Stomach smooth muscle (tissue), 2 donors: ENCODE measurements at regions not wholly inside any gene's neighbourhood (a gene's known extent, or its start where the extent isn't known, plus 50 kb on each side); places are given as distances from the start of the nearest gene placed in this dataset.
"Not testable (repeated sequence)": the region's sequence is repeated elsewhere in the genome, so short reads cannot be mapped to it uniquely, and the experiment has no call there.

Source experiments
- H3K27ac ChIP-seq: one replicate; pipeline ENCODE4 v1.7.0; 2013; ENCODE audit warnings: mild to moderate bottlenecking, low read length, inconsistent platforms
- H3K27me3 ChIP-seq, 2 donors: one replicate each; pipeline ENCODE4 v1.7.0; 2013; ENCODE audit warnings: low read length in 2 of 2; ENCODE audit not compliant: insufficient read depth in 2 of 2, control insufficient read depth in 1 of 2
- H3K36me3 ChIP-seq, 2 donors: one replicate each; pipeline ENCODE4 v1.7.0; 2013; ENCODE audit warnings: low read length in 2 of 2; ENCODE audit not compliant: control insufficient read depth in 2 of 2, insufficient read depth in 2 of 2
- H3K4me1 ChIP-seq: one replicate; pipeline ENCODE4 v1.7.0; 2013; ENCODE audit warnings: low read length; ENCODE audit not compliant: control insufficient read depth, insufficient read depth
- H3K4me3 ChIP-seq, 2 donors: one replicate each; pipeline ENCODE4 v1.7.0; 2013; ENCODE audit warnings: low read length in 2 of 2
- H3K9ac ChIP-seq, 2 donors: one replicate each; pipeline ENCODE4 v1.7.0; 2013; ENCODE audit warnings: low read length in 2 of 2, mild to moderate bottlenecking in 1 of 2
- H3K9me3 ChIP-seq, 2 donors: one replicate each; pipeline ENCODE4 v1.7.0; 2013; ENCODE audit warnings: low read length in 2 of 2; ENCODE audit not compliant: control insufficient read depth in 2 of 2
- donor health status: healthy.
- donor health status: Pancreatic carcinoma.

GRCh38 chr6:27617046-27617687, 144.3 kb upstream of the ZNF184 start:
- no peaks in the 10 kb centered on the region for H3K36me3 ChIP-seq
- H3K4me1 ChIP-seq, result peaks cover 6% of the 10 kb centered on the region
- H3K27ac ChIP-seq, result no peak overlapping the region
- peak overlapping the region; percentile 66 to 73 for H3K4me3 ChIP-seq
- H3K9me3 ChIP-seq, result no peaks in the 10 kb centered on the region
- H3K27me3 ChIP-seq, result peaks cover 20 to 30% of the 10 kb centered on the region in 2 donors
- peak overlapping the region; percentile 30 to 38 for H3K9ac ChIP-seq

GRCh38 chr6:27616328-27617045, 143.6 kb upstream of the ZNF184 start:
- Histone ChIP-seq H3K4me3 (peak overlapping the region; percentile 66 to 73), H3K27me3 (peaks cover 20 to 28% of the 10 kb centered on the region in 2 donors), H3K36me3 (no peaks in the 10 kb centered on the region), H3K4me1 (peaks cover 6% of the 10 kb centered on the region), H3K9me3 (no peaks in the 10 kb centered on the region), H3K27ac (no peak overlapping the region), H3K9ac (no peak overlapping the region)

GRCh38 chr6:27611451-27611850, 138.5 kb upstream of the ZNF184 start:
- H3K27ac ChIP-seq, result no peak overlapping the region
- peaks cover 6 to 11% of the 10 kb centered on the region in 2 donors for H3K27me3 ChIP-seq
- H3K9me3 ChIP-seq, result peaks cover 0 to 3% of the 10 kb centered on the region in 2 donors
- no peak overlapping the region for H3K9ac ChIP-seq
- no peak overlapping the region for H3K4me3 ChIP-seq
- no peaks in the 10 kb centered on the region for H3K36me3 ChIP-seq
- H3K4me1 ChIP-seq, result no peaks in the 10 kb centered on the region

GRCh38 chr6:27608916-27609883, 136.3 kb upstream of the ZNF184 start:
- H3K4me3 ChIP-seq, result no peak overlapping the region
- H3K36me3 ChIP-seq, result no peaks in the 10 kb centered on the region
- no peak overlapping the region for H3K27ac ChIP-seq
- no peaks in the 10 kb centered on the region for H3K4me1 ChIP-seq
- H3K27me3 ChIP-seq, result peaks cover 19 to 22% of the 10 kb centered on the region in 2 donors
- H3K9me3 ChIP-seq, result peaks cover 0 to 5% of the 10 kb centered on the region in 2 donors
- no peak overlapping the region for H3K9ac ChIP-seq

GRCh38 chr6:27605401-27606342, 132.8 kb upstream of the ZNF184 start:
- Histone ChIP-seq H3K9me3 (peaks cover 2 to 5% of the 10 kb centered on the region in 2 donors), H3K36me3 (no peaks in the 10 kb centered on the region), H3K4me3 (peak overlapping the region in 1 of 2 donors; percentile 8), H3K4me1 (no peaks in the 10 kb centered on the region), H3K9ac (no peak overlapping the region), H3K27ac (no peak overlapping the region), H3K27me3 (peaks cover 23 to 27% of the 10 kb centered on the region in 2 donors)

- Histone ChIP-seq H3K4me1 (no peaks in the 10 kb centered on the region), H3K4me3 (peak overlapping the region in 1 of 2 donors; percentile 8), H3K9ac (no peak overlapping the region), H3K27ac (no peak overlapping the region), H3K36me3 (no peaks in the 10 kb centered on the region), H3K27me3 (peaks cover 23 to 27% of the 10 kb centered on the region in 2 donors), H3K9me3 (peaks cover 2 to 5% of the 10 kb centered on the region in 2 donors)
These were observed 132.1 kb upstream of the ZNF184 start for GRCh38 chr6:27604986-27605385.

- H3K4me1 ChIP-seq, result no peaks in the 10 kb centered on the region
- H3K27me3 ChIP-seq, result peaks cover 22 to 23% of the 10 kb centered on the region in 2 donors
- H3K36me3 ChIP-seq, result no peaks in the 10 kb centered on the region
- no peak overlapping the region for H3K27ac ChIP-seq
- no peak overlapping the region for H3K4me3 ChIP-seq
- H3K9me3 ChIP-seq, result peaks cover 2 to 3% of the 10 kb centered on the region in 2 donors
- H3K9ac ChIP-seq, result no peak overlapping the region
These were observed 128.9 kb upstream of the ZNF184 start for GRCh38 chr6:27601668-27602254.

- Histone ChIP-seq H3K36me3 (no peaks in the 10 kb centered on the region), H3K27ac (no peak overlapping the region), H3K9ac (no peak overlapping the region), H3K4me1 (no peaks in the 10 kb centered on the region), H3K4me3 (no peak overlapping the region), H3K27me3 (peaks cover 13 to 14% of the 10 kb centered on the region in 2 donors), H3K9me3 (peaks cover 0 to 2% of the 10 kb centered on the region in 2 donors)
These were observed 127.1 kb upstream of the ZNF184 start for GRCh38 chr6:27599859-27600532.

- not testable (repeated sequence) for H3K9ac ChIP-seq, H3K4me3 ChIP-seq, H3K4me1 ChIP-seq, H3K9me3 ChIP-seq, H3K36me3 ChIP-seq, H3K27ac ChIP-seq
- H3K27me3 ChIP-seq, result peaks cover 21 to 28% of the 10 kb centered on the region in 2 donors
These were observed 124.2 kb upstream of the ZNF184 start for GRCh38 chr6:27597031-27597567.
